GM12875 (cell line): ENCODE measurements at regions not wholly inside any gene's neighbourhood (a gene's known extent, or its start where the extent isn't known, plus 50 kb on each side); places are given as distances from the start of the nearest gene placed in this dataset.

ENCODE experiments used
- H3K4me3 ChIP-seq: one replicate; pipeline ENCODE4 v1.5.1; 2011; ENCODE audit warnings: low read depth, low read length, control low read depth
- TF ChIP-seq, protein P1 (sequence below): IDR thresholded peaks from 2 replicates; pipeline ENCODE4 v1.5.1; 2011; ENCODE audit warnings: low read depth, mild to moderate bottlenecking, control low read depth, inconsistent platforms, low read length, moderate library complexity, borderline replicate concordance; ENCODE audit not compliant: insufficient read depth

GRCh38 chr2:173654896-173655265 lies 300.2 kb downstream of the CDCA7 start:
- TF ChIP-seq, protein P1, sequence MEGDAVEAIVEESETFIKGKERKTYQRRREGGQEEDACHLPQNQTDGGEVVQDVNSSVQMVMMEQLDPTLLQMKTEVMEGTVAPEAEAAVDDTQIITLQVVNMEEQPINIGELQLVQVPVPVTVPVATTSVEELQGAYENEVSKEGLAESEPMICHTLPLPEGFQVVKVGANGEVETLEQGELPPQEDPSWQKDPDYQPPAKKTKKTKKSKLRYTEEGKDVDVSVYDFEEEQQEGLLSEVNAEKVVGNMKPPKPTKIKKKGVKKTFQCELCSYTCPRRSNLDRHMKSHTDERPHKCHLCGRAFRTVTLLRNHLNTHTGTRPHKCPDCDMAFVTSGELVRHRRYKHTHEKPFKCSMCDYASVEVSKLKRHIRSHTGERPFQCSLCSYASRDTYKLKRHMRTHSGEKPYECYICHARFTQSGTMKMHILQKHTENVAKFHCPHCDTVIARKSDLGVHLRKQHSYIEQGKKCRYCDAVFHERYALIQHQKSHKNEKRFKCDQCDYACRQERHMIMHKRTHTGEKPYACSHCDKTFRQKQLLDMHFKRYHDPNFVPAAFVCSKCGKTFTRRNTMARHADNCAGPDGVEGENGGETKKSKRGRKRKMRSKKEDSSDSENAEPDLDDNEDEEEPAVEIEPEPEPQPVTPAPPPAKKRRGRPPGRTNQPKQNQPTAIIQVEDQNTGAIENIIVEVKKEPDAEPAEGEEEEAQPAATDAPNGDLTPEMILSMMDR: no peak

GRCh38 chr2:173656086-173656485 lies 301.4 kb downstream of the CDCA7 start:
- TF ChIP-seq, protein P1: no peak
- no peak overlapping the region for H3K4me3 ChIP-seq

More at GRCh38 chr2:173654896-173655265, 300.2 kb downstream of the CDCA7 start:
- no peak overlapping the region for H3K4me3 ChIP-seq

- TF ChIP-seq, protein P1: no peak
- H3K4me3 ChIP-seq: no peak overlapping the region
These were observed 303.5 kb downstream of the CDCA7 start for GRCh38 chr2:173657996-173658717.

GRCh38 chr2:173658946-173659371 lies 304.3 kb downstream of the CDCA7 start:
- TF ChIP-seq, protein P1: no peak
- H3K4me3 ChIP-seq: no peak overlapping the region

- TF ChIP-seq, protein P1: no peak
- no peak overlapping the region for H3K4me3 ChIP-seq
These were observed 304.8 kb downstream of the CDCA7 start for GRCh38 chr2:173659509-173659908.

DNA sequence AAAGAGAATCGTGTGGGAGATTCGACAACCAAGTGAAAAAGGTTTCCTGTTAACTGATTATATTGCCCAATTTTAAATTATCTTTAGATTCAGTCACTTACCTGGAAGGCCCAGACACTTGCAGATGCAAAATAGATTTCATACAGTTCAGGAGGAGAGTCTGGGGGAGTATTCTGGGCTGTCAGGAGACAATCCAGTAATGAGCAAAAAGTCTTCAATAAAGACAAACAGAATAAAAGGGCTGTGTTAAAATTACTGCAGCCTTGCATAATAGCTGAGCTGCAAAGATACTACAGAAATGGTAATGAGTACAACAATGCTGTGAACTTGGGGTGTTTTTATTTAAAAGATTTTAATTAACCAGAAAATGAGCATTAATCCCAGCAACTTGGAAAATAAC lies 303.6 kb downstream of the SP3 start:
- H3K4me3 ChIP-seq: no peak overlapping the region
- TF ChIP-seq, protein P1: no peak

- TF ChIP-seq, protein P1: no peak
- H3K4me3 ChIP-seq: no peak overlapping the region
These were observed 301.8 kb downstream of the SP3 start for GRCh38 chr2:173663353-173663752.
